Endodermal cell (in vitro differentiated cells): ENCODE measurements at regions not wholly inside any gene's neighbourhood (a gene's known extent, or its start where the extent isn't known, plus 50 kb on each side); places are given as distances from the start of the nearest gene placed in this dataset.

ENCODE experiments used
- DNase-seq: peaks from one replicate; pipeline ENCODE4 v3.0.0-alpha.2; 2017
- H3K27ac ChIP-seq: 2 replicates; pipeline ENCODE4 v1.5.1; 2013; ENCODE audit warnings: mild to moderate bottlenecking, low read depth, low read length, moderate library complexity
- H3K27me3 ChIP-seq: 2 replicates; pipeline ENCODE4 v1.6.1; 2013; ENCODE audit warnings: mild to moderate bottlenecking, low read length, moderate library complexity; ENCODE audit not compliant: insufficient read depth, control insufficient read depth, poor library complexity, severe bottlenecking
- H3K36me3 ChIP-seq: 2 replicates; pipeline ENCODE4 v1.7.0; 2013; ENCODE audit warnings: mild to moderate bottlenecking, low read length, moderate library complexity; ENCODE audit not compliant: control insufficient read depth, insufficient read depth
- H3K4me1 ChIP-seq: one replicate; pipeline ENCODE4 v1.7.0; 2013; ENCODE audit warnings: low read length; ENCODE audit not compliant: control insufficient read depth, insufficient read depth
- H3K4me3 ChIP-seq: 2 replicates; pipeline ENCODE4 v1.5.1; 2013; ENCODE audit warnings: mild to moderate bottlenecking, low read length, moderate library complexity
- H3K9ac ChIP-seq: 2 replicates; pipeline ENCODE4 v1.6.1; 2013; ENCODE audit warnings: mild to moderate bottlenecking, low read length, moderate library complexity; ENCODE audit not compliant: poor library complexity, severe bottlenecking; ENCODE audit errors: extremely low read depth
- H3K9me3 ChIP-seq: 2 replicates; pipeline ENCODE4 v1.6.1; 2013; ENCODE audit warnings: mild to moderate bottlenecking, low read length, moderate library complexity; ENCODE audit not compliant: control insufficient read depth
- H3K27ac Mint-ChIP-seq: 2 replicates; pipeline ENCODE4 v1.8.0; 2020; ENCODE audit warnings: mixed read lengths
- H3K27me3 Mint-ChIP-seq: 2 replicates; pipeline ENCODE4 v1.8.0; 2021; ENCODE audit warnings: mild to moderate bottlenecking, mixed read lengths; ENCODE audit not compliant: insufficient read depth
- H3K36me3 Mint-ChIP-seq: 2 replicates; pipeline ENCODE4 v1.8.0; 2020; ENCODE audit warnings: low read depth, mixed read lengths
- H3K4me1 Mint-ChIP-seq: 2 replicates; pipeline ENCODE4 v1.8.0; 2020; ENCODE audit warnings: mixed read lengths
- H3K4me3 Mint-ChIP-seq: 2 replicates; pipeline ENCODE4 v1.8.0; 2020; ENCODE audit warnings: mild to moderate bottlenecking, moderate library complexity, mixed read lengths
- H3K9me3 Mint-ChIP-seq: 2 replicates; pipeline ENCODE4 v1.8.0; 2020; ENCODE audit warnings: mild to moderate bottlenecking, mixed read lengths
- CTCF ChIP-seq: fragments of 200-600 bp; sonication (generic); conservative IDR thresholded peaks from 2 replicates; pipeline ENCODE4 v1.5.0; 2021; ENCODE audit warnings: antibody characterized with exemption, mild to moderate bottlenecking
- WGBS, 2 experiments: methylation state at CpG; one replicate each; pipeline versions ENCODE4 v1.1.5 to v1.1.7; 2013; ENCODE audit warnings: missing lambda C conversion rate in 2 of 2, mixed read lengths in 1 of 2; ENCODE audit not compliant: insufficient coverage in 1 of 2, insufficient read length in 1 of 2; 5-methylcytosine and 5-hydroxymethylcytosine counted together

GRCh38 chr7:125661677-125662076 lies 732.1 kb upstream of the POT1 start:
- no peaks in the 10 kb centered on the region for H3K27me3 Mint-ChIP-seq
- H3K4me3 Mint-ChIP-seq: no peak overlapping the region
- H3K9me3 Mint-ChIP-seq: peaks cover 10% of the 10 kb centered on the region
- H3K9ac ChIP-seq: no peak overlapping the region
- H3K36me3 Mint-ChIP-seq: peaks cover 4% of the 10 kb centered on the region
- H3K4me1 Mint-ChIP-seq: no peaks in the 10 kb centered on the region
- 81 to 89% methylated on average over 2 to 3 of the region's 3 CpGs for WGBS, 2 experiments
- H3K4me3 ChIP-seq: peak overlapping the region; percentile 45
- DNase-seq: no peak
- H3K27ac Mint-ChIP-seq: no peak overlapping the region
- H3K36me3 ChIP-seq: no peaks in the 10 kb centered on the region
- H3K4me1 ChIP-seq: no peaks in the 10 kb centered on the region
- no peak overlapping the region for H3K27ac ChIP-seq
- no peaks in the 10 kb centered on the region for H3K27me3 ChIP-seq
- H3K9me3 ChIP-seq: peaks cover 18% of the 10 kb centered on the region
- no peak for TF ChIP-seq CTCF

DNA sequence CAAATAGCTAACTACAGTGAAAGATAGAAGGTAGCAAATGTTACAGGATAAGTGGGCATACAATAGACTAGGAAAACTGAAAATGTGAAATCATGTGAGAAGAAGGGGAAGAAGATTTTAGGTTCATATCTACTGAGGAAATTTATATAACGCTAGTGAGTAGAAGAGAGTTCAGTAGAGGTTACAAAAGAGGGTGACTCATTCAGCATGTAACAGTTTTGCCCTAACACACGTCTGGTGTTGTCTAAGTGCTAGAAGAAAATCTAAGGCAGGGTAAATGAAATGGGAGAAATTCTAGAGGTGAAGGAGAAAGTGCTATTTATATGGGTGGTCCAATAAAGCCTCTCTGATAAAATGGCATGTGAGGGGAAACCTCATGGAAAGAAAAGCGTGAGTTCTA lies 731.4 kb upstream of the POT1 start:
- Histone ChIP-seq H3K36me3 (no peaks in the 10 kb centered on the region), H3K9ac (no peak overlapping the region), H3K4me1 (no peaks in the 10 kb centered on the region), H3K4me3 (no peak overlapping the region), H3K27ac (no peak overlapping the region), H3K27me3 (no peaks in the 10 kb centered on the region), H3K9me3 (peaks cover 18% of the 10 kb centered on the region)
- Mint-ChIP-seq H3K9me3 (peaks cover 10% of the 10 kb centered on the region), H3K4me1 (no peaks in the 10 kb centered on the region), H3K27ac (no peak overlapping the region), H3K36me3 (peaks cover 4% of the 10 kb centered on the region), H3K4me3 (no peak overlapping the region), H3K27me3 (no peaks in the 10 kb centered on the region)
- DNase-seq: no peak
- WGBS, 2 experiments: 93 to 100% methylated on average over 2 to 3 of the region's 3 CpGs
- no peak for TF ChIP-seq CTCF

- 83% methylated on average over 1 of the region's 1 CpG; no CpG with 5 or more reads in 1 of the 2 experiments for WGBS, 2 experiments
- Histone ChIP-seq H3K36me3 (no peaks in the 10 kb centered on the region), H3K4me3 (no peak overlapping the region), H3K27me3 (no peaks in the 10 kb centered on the region), H3K27ac (no peak overlapping the region), H3K4me1 (peaks cover 6% of the 10 kb centered on the region), H3K9me3 (no peaks in the 10 kb centered on the region), H3K9ac (no peak overlapping the region)
- no peaks in the 10 kb centered on the region for H3K36me3 Mint-ChIP-seq
- no peak overlapping the region for H3K4me3 Mint-ChIP-seq
- no peak for DNase-seq
- peaks cover 27% of the 10 kb centered on the region for H3K4me1 Mint-ChIP-seq
- no peaks in the 10 kb centered on the region for H3K27me3 Mint-ChIP-seq
- H3K27ac Mint-ChIP-seq: no peak overlapping the region
- no peaks in the 10 kb centered on the region for H3K9me3 Mint-ChIP-seq
- TF ChIP-seq CTCF: no peak
Observed at GRCh38 chr7:125654076-125654475, 724.5 kb upstream of the POT1 start.
